CD8-positive, alpha-beta memory T cell (primary cell): ENCODE measurements at regions not wholly inside any gene's neighbourhood (a gene's known extent, or its start where the extent isn't known, plus 50 kb on each side); places are given as distances from the start of the nearest gene placed in this dataset.
"Not testable (repeated sequence)": the region's sequence is repeated elsewhere in the genome, so short reads cannot be mapped to it uniquely, and the experiment has no call there.

Experiments used
- CTCF ChIA-PET: fragments of 350-600 bp; sonication (Branson Sonifier 250); formaldehyde crosslinking; loops from one replicate; lab custom pipeline; 2021; ENCODE audit warnings: antibody characterized with exemption; lab: Charles Lee
- POLR2A ChIA-PET: fragments of 350-600 bp; sonication (Branson Sonifier 250); formaldehyde crosslinking; loops from one replicate; lab custom pipeline; 2021; ENCODE audit warnings: antibody characterized with exemption; lab: Charles Lee
- DNase-seq, 5 donors: peaks; one replicate each; pipeline versions ENCODE4 v3.0.0 to v3.0.0-alpha.2; 2020 to 2022; ENCODE audit warnings: mixed read lengths in 1 of 5
- H3K27ac ChIP-seq: one replicate; pipeline ENCODE4 v1.7.0; 2013; ENCODE audit warnings: low read depth, mild to moderate bottlenecking, low read length, moderate library complexity
- H3K27me3 ChIP-seq: 2 replicates; pipeline ENCODE4 v1.7.0; 2013; ENCODE audit warnings: low read length, mild to moderate bottlenecking; ENCODE audit not compliant: insufficient read depth, poor library complexity, severe bottlenecking
- H3K36me3 ChIP-seq: 2 replicates; pipeline ENCODE4 v1.7.0; 2013; ENCODE audit warnings: mild to moderate bottlenecking, low read length, moderate library complexity; ENCODE audit not compliant: insufficient read depth
- H3K4me1 ChIP-seq: 2 replicates; pipeline ENCODE4 v1.7.0; 2013; ENCODE audit warnings: mild to moderate bottlenecking, low read length, moderate library complexity; ENCODE audit not compliant: insufficient read depth
- H3K4me3 ChIP-seq: 2 replicates; pipeline ENCODE4 v1.7.0; 2013; ENCODE audit warnings: mild to moderate bottlenecking, low read length
- H3K9me3 ChIP-seq: 2 replicates; pipeline ENCODE4 v1.7.0; 2013; ENCODE audit warnings: mild to moderate bottlenecking, low read length
- H3K27ac Mint-ChIP-seq, 8 donors: one replicate each; pipeline ENCODE4 v1.8.0; 2020 to 2021; ENCODE audit warnings: mixed read lengths in 8 of 8, mild to moderate bottlenecking in 6 of 8, inconsistent platforms in 3 of 8, moderate library complexity in 3 of 8
- H3K27me3 Mint-ChIP-seq, 2 donors: one replicate each; pipeline ENCODE4 v1.8.0; 2020 to 2021; ENCODE audit warnings: mixed read lengths in 2 of 2, mild to moderate bottlenecking in 1 of 2, moderate library complexity in 1 of 2
- H3K36me3 Mint-ChIP-seq, 3 donors: one replicate each; pipeline ENCODE4 v1.8.0; 2020 to 2021; ENCODE audit warnings: mixed read lengths in 3 of 3, inconsistent platforms in 1 of 3, mild to moderate bottlenecking in 1 of 3
- H3K4me1 Mint-ChIP-seq, 3 donors: one replicate each; pipeline ENCODE4 v1.8.0; 2020 to 2021; ENCODE audit warnings: mixed read lengths in 3 of 3, inconsistent platforms in 1 of 3, mild to moderate bottlenecking in 1 of 3
- H3K4me3 Mint-ChIP-seq, 7 donors: one replicate each; pipeline ENCODE4 v1.8.0; 2020 to 2021; ENCODE audit warnings: mixed read lengths in 7 of 7, mild to moderate bottlenecking in 6 of 7, moderate library complexity in 4 of 7, inconsistent platforms in 2 of 7
- H3K9me3 Mint-ChIP-seq, 5 donors: one replicate each; pipeline ENCODE4 v1.8.0; 2020 to 2022; ENCODE audit warnings: mixed read lengths in 5 of 5, mild to moderate bottlenecking in 3 of 5, moderate library complexity in 2 of 5, inconsistent platforms in 1 of 5

DNA sequence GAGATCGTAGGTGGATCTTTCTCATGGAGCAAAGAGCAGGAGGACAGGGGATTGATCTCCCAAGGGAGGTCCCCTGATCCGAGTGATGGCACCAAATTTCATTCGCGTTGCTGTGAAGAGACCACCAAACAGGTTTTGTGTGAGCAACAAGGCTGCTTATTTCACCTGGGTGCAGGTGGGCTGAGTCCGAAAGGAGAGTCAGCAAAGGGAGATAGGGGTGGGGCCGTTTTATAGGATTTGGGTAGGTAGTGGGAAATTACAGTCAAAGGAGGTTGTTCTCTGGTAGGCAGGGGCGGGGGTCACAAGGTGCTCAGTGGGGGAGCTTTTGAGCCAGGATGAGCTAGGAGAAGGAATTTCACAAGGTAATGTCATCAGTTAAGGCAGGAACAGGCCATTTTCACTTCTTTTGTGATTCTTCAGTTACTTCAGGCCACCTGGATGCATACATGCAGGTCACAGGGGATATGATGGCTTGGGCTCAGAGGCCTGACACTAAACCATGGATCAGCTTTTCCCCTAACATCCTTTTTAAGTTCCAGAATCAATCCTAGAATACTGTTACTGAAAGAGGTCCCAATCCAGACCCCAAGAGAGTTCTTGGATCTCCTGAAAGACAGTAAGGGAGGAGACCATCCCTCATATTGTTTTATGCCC, 110.6 kb upstream of the PPM1J start:
- H3K36me3 ChIP-seq, H3K36me3 Mint-ChIP-seq, H3K27me3 ChIP-seq, H3K4me3 ChIP-seq, CTCF ChIA-PET, POLR2A ChIA-PET, DNase-seq, H3K4me1 Mint-ChIP-seq, H3K4me1 ChIP-seq, H3K4me3 Mint-ChIP-seq, H3K9me3 Mint-ChIP-seq, H3K9me3 ChIP-seq: not testable (repeated sequence)
- peaks cover 12 to 13% of the 10 kb centered on the region in 2 donors for H3K27me3 Mint-ChIP-seq
- H3K27ac Mint-ChIP-seq = peak overlapping the region in 1 of 8 donors; percentile 3
- peak overlapping the region; percentile 24 for H3K27ac ChIP-seq

DNA sequence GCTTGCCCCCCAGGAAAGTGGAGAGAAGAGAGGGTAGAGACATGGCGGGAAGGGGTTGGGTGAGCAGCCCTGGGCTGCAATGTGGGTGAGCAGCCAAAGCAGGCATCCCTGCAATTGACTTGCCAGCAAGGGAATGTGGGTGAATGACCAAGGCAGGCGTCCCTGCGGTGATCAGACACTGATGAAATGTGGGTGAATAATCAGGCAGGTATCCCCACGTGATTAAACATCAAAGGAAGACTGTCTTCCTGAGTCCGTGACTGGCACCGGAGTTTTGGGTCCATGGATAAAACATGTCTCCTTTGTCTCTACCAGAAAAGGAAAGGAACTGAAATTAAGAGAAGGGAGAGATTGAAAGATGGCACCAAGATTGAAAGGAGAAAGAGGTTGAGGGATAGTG, 109.9 kb upstream of the PPM1J start:
- H3K27ac ChIP-seq, POLR2A ChIA-PET, H3K36me3 Mint-ChIP-seq, H3K4me1 ChIP-seq, H3K27ac Mint-ChIP-seq, H3K4me1 Mint-ChIP-seq, H3K27me3 ChIP-seq, DNase-seq, CTCF ChIA-PET, H3K4me3 ChIP-seq, H3K36me3 ChIP-seq, H3K4me3 Mint-ChIP-seq, H3K9me3 Mint-ChIP-seq, H3K9me3 ChIP-seq: not testable (repeated sequence)
- peaks cover 14% of the 10 kb centered on the region in 2 donors for H3K27me3 Mint-ChIP-seq

DNA sequence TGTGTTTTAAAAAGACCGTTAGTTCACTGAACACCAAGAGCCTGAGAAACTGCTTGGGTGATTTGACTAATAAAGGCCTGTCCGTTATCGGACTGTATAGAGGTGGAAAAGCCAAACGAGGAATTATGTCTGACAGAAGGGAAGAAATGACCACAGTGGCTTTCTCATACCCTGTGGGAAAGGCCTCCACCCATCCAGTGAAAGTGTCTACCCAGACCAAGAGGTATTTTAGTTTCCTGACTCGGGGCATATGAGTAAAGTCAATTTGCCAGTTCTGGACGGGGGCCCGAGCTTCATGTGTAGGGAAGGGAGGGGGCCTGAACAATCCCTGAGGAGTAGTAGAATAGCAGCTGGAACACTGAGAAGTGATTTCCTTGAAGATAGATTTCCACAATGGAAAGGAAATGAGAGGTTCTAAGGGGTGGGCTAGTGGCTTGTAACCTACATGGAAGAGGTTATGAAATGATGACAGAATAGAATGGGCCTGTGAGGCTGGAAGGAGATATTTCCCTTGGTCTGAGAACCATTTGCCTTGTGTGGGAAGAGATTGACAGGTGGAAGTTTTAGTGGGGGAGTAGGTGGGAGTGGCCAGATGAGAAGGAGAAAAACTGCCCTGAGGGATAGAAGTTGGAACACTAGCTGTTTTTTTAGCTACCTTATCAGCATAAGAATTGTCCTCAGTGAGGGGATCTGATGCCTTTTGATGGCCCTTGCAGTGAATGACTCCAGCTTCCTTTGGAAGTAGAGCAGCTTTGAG, 106.4 kb upstream of the PPM1J start:
- DNase-seq, H3K36me3 ChIP-seq, H3K9me3 Mint-ChIP-seq, H3K4me1 ChIP-seq, H3K36me3 Mint-ChIP-seq, H3K27me3 ChIP-seq, CTCF ChIA-PET, H3K9me3 ChIP-seq, H3K27ac Mint-ChIP-seq, H3K4me1 Mint-ChIP-seq, H3K4me3 ChIP-seq, H3K4me3 Mint-ChIP-seq, POLR2A ChIA-PET: not testable (repeated sequence)
- peaks cover 14 to 22% of the 10 kb centered on the region in 2 donors for H3K27me3 Mint-ChIP-seq
- H3K27ac ChIP-seq = peak overlapping the region; percentile 43

DNA sequence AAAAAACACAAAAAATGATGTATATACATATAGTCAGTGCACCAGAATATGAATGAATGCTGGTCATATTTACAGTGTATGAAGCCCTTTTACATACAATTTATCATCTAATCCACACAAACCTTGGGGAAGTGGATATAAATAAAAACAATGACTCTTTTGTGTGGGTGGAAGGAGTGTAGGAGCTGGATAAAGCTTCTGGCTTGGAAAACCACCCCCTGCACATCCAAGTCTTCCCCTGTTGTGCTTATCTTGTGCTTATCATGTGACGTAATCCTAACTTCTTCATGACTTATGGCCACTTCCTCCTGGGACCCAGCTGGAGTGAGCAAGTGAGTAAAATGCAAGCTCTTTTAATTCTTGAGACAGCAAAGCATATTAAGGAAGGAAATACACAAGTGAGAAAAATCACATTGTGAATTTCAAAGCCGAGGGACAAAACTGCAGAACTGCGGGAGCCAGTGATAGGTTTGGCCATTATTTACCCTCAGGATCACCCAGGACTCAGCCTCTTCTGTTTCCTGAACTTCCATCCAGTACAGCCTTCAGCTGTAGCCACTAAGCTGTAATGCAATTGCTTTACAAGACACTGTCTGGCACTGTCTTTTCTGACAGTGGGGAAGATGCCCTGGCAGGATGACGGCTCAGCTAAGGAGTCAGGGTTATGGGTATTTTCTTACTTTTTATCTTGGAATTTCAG, 104.0 kb upstream of the PPM1J start:
- ChIA-PET POLR2A (no interaction called here), CTCF (interaction anchor here (0.7 kb wide), 1 partner anchor 100 kb away, joined by 3 read pairs; no protein-coding TSS in a partner anchor)
- Mint-ChIP-seq H3K4me1 (no peaks in the 10 kb centered on the region), H3K27ac (no peak overlapping the region), H3K9me3 (no peaks in the 10 kb centered on the region), H3K27me3 (peaks cover 3 to 14% of the 10 kb centered on the region in 2 donors), H3K4me3 (no peak overlapping the region), H3K36me3 (peaks cover 0 to under 1% (median 0%) of the 10 kb centered on the region in 3 donors)
- no peak for DNase-seq
- Histone ChIP-seq H3K4me1 (no peaks in the 10 kb centered on the region), H3K9me3 (no peaks in the 10 kb centered on the region), H3K36me3 (no peaks in the 10 kb centered on the region), H3K27ac (peak overlapping the region; percentile 62), H3K27me3 (no peaks in the 10 kb centered on the region), H3K4me3 (no peak overlapping the region)

GRCh38 chr1:112817555-112818373, 102.6 kb upstream of the PPM1J start:
- H3K27ac ChIP-seq = peak overlapping the region; percentile 62
- Mint-ChIP-seq H3K4me3 (no peak overlapping the region), H3K27ac (peak overlapping the region in 1 of 8 donors; percentile 15), H3K4me1 (no peaks in the 10 kb centered on the region), H3K27me3 (peaks cover 9 to 12% of the 10 kb centered on the region in 2 donors), H3K36me3 (no peaks in the 10 kb centered on the region), H3K9me3 (no peaks in the 10 kb centered on the region)
- no peaks in the 10 kb centered on the region for H3K9me3 ChIP-seq
- no peak for DNase-seq
- ChIA-PET CTCF (no interaction called here), POLR2A (no interaction called here)
- no peaks in the 10 kb centered on the region for H3K36me3 ChIP-seq
- H3K4me3 ChIP-seq = no peak overlapping the region
- no peaks in the 10 kb centered on the region for H3K4me1 ChIP-seq
- no peaks in the 10 kb centered on the region for H3K27me3 ChIP-seq

DNA sequence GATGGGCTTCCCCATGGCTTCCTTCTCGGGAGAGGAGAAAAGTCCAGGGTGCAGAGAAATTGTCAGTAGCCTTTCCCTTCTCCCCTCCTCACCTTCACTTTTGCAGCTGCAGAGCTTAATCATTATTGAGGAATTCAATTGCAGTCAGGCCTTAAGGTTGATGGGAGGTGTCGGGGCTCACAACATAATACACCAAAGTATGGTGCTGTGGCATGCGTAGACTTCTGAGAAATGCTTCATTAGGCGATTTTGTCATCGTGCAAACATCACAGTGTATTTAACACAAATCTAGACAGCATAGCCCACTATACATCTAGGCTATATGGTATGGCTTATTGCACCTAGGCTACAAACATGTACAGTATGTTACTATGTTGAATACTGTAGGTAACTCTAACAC, 100.2 kb upstream of the PPM1J start:
- Mint-ChIP-seq H3K27me3 (peaks cover 9 to 15% of the 10 kb centered on the region in 2 donors), H3K4me3 (no peak overlapping the region), H3K27ac (no peak overlapping the region), H3K9me3 (no peaks in the 10 kb centered on the region), H3K4me1 (no peaks in the 10 kb centered on the region), H3K36me3 (no peaks in the 10 kb centered on the region)
- ChIA-PET POLR2A (no interaction called here), CTCF (no interaction called here)
- H3K27me3 ChIP-seq = no peaks in the 10 kb centered on the region
- DNase-seq = no peak
- H3K9me3 ChIP-seq = no peaks in the 10 kb centered on the region
- H3K4me1 ChIP-seq = no peaks in the 10 kb centered on the region
- H3K36me3 ChIP-seq = no peaks in the 10 kb centered on the region
- no peak overlapping the region for H3K27ac ChIP-seq
- H3K4me3 ChIP-seq = no peak overlapping the region

- H3K27ac ChIP-seq, H3K4me3 Mint-ChIP-seq, H3K9me3 ChIP-seq, H3K36me3 ChIP-seq, H3K9me3 Mint-ChIP-seq, H3K27ac Mint-ChIP-seq, POLR2A ChIA-PET, DNase-seq, H3K36me3 Mint-ChIP-seq, CTCF ChIA-PET, H3K4me1 Mint-ChIP-seq, H3K27me3 ChIP-seq, H3K4me1 ChIP-seq, H3K4me3 ChIP-seq: not testable (repeated sequence)
- H3K27me3 Mint-ChIP-seq = peaks cover 6 to 11% of the 10 kb centered on the region in 2 donors
Measured at GRCh38 chr1:112814645-112815044, 99.5 kb upstream of the PPM1J start.
